ENCODE measurements at regions not wholly inside any gene's neighbourhood (a gene's known extent, or its start where the extent isn't known, plus 50 kb on each side); places are given as distances from the start of the nearest gene placed in this dataset.

GRCh38 chr20:60541991-60542390 lies 583.8 kb downstream of the CDH26 start:
- Histone ChIP-seq H3K27ac (ENCODE audit: low read depth in 1 of 2, low read length in 2 of 2) (no peak overlapping the region), H3K4me3 (ENCODE audit: low read length) (no peak overlapping the region), H3K9me3 (ENCODE audit: control insufficient read depth in 1 of 2, insufficient read depth in 1 of 2, low read length in 2 of 2) (no peaks in the 10 kb centered on the region), H3K27me3 (ENCODE audit: control insufficient read depth in 1 of 2, insufficient read depth in 2 of 2, low read length in 2 of 2) (peaks cover 0 to 4% of the 10 kb centered on the region in 2 experiments), H3K36me3 (ENCODE audit: insufficient read depth, low read length) (no peaks in the 10 kb centered on the region), H3K4me1 (ENCODE audit: insufficient read depth, low read length) (no peaks in the 10 kb centered on the region)
- ChIA-PET POLR2A (no interaction called here), CTCF (no interaction called here)
- H3K4me1 Mint-ChIP-seq (ENCODE audit: low read depth): no peaks in the 10 kb centered on the region
- H3K9me3 Mint-ChIP-seq: peaks cover 2% of the 10 kb centered on the region
- DNase-seq: no peak
- no peak overlapping the region for H3K27ac Mint-ChIP-seq
- no peaks in the 10 kb centered on the region for H3K27me3 Mint-ChIP-seq
- no peak for ATAC-seq (ENCODE audit: poor library complexity)
- no peak for TF ChIP-seq CTCF (IDR thresholded peaks at IDR 0.05)
- no peak overlapping the region for H3K4me3 Mint-ChIP-seq
- intact Hi-C loops (cut with DNase I, micrococcal nuclease): no loop called here
- H3K36me3 Mint-ChIP-seq (ENCODE audit: low read depth): no peaks in the 10 kb centered on the region

GRCh38 chr20:60543598-60543997 lies 585.4 kb downstream of the CDH26 start:
- Mint-ChIP-seq H3K4me1 (ENCODE audit: low read depth) (no peaks in the 10 kb centered on the region), H3K36me3 (ENCODE audit: low read depth) (no peaks in the 10 kb centered on the region), H3K27me3 (peaks cover 7% of the 10 kb centered on the region), H3K9me3 (peaks cover 4% of the 10 kb centered on the region), H3K27ac (no peak overlapping the region), H3K4me3 (no peak overlapping the region)
- Histone ChIP-seq H3K4me3 (ENCODE audit: low read length) (no peak overlapping the region), H3K36me3 (ENCODE audit: insufficient read depth, low read length) (no peaks in the 10 kb centered on the region), H3K27ac (ENCODE audit: low read depth in 1 of 2, low read length in 2 of 2) (no peak overlapping the region), H3K9me3 (ENCODE audit: control insufficient read depth in 1 of 2, insufficient read depth in 1 of 2, low read length in 2 of 2) (no peaks in the 10 kb centered on the region), H3K4me1 (ENCODE audit: insufficient read depth, low read length) (no peaks in the 10 kb centered on the region), H3K27me3 (ENCODE audit: control insufficient read depth in 1 of 2, insufficient read depth in 2 of 2, low read length in 2 of 2) (peaks cover 0 to 4% of the 10 kb centered on the region in 2 experiments)
- TF ChIP-seq CTCF (IDR thresholded peaks at IDR 0.05): no peak
- ChIA-PET POLR2A (no interaction called here), CTCF (no interaction called here)
- intact Hi-C loops (cut with DNase I, micrococcal nuclease): no loop called here
- DNase-seq (no peak), ATAC-seq (ENCODE audit: poor library complexity) (no peak)

- Histone ChIP-seq H3K4me3 (ENCODE audit: low read length) (no peak overlapping the region), H3K27ac (ENCODE audit: low read depth in 1 of 2, low read length in 2 of 2) (no peak overlapping the region), H3K27me3 (ENCODE audit: control insufficient read depth in 1 of 2, insufficient read depth in 2 of 2, low read length in 2 of 2) (no peaks in the 10 kb centered on the region), H3K36me3 (ENCODE audit: insufficient read depth, low read length) (no peaks in the 10 kb centered on the region), H3K9me3 (ENCODE audit: control insufficient read depth in 1 of 2, insufficient read depth in 1 of 2, low read length in 2 of 2) (no peaks in the 10 kb centered on the region), H3K4me1 (ENCODE audit: insufficient read depth, low read length) (no peaks in the 10 kb centered on the region)
- POLR2A ChIA-PET: no interaction called here
- DNase-seq (no peak), ATAC-seq (ENCODE audit: poor library complexity) (no peak)
- intact Hi-C loops (cut with DNase I, micrococcal nuclease): no loop called here
- H3K4me3 Mint-ChIP-seq: no peak overlapping the region
- TF ChIP-seq CTCF (IDR thresholded peaks at IDR 0.05): no peak
- no peaks in the 10 kb centered on the region for H3K36me3 Mint-ChIP-seq (ENCODE audit: low read depth)
- H3K4me1 Mint-ChIP-seq (ENCODE audit: low read depth): no peaks in the 10 kb centered on the region
- CTCF ChIA-PET: no interaction called here
- H3K9me3 Mint-ChIP-seq: peaks cover 3% of the 10 kb centered on the region
- H3K27me3 Mint-ChIP-seq: peaks cover 34% of the 10 kb centered on the region
- no peak overlapping the region for H3K27ac Mint-ChIP-seq
Observed at GRCh38 chr20:60553095-60553494, 594.9 kb downstream of the CDH26 start.

All from CD4-positive, alpha-beta T cell (primary cell).